NCI-H69 (cell line): ENCODE measurements at regions not wholly inside any gene's neighbourhood (a gene's known extent, or its start where the extent isn't known, plus 50 kb on each side); places are given as distances from the start of the nearest gene placed in this dataset.
A peak's percentile ranks its signal among the peaks of the same experiment; 100 is the strongest.

Experiments used
- DNase-seq: peaks from one replicate; lab custom pipeline; 2025; lab: John Stamatoyannopoulos, UW

DNA sequence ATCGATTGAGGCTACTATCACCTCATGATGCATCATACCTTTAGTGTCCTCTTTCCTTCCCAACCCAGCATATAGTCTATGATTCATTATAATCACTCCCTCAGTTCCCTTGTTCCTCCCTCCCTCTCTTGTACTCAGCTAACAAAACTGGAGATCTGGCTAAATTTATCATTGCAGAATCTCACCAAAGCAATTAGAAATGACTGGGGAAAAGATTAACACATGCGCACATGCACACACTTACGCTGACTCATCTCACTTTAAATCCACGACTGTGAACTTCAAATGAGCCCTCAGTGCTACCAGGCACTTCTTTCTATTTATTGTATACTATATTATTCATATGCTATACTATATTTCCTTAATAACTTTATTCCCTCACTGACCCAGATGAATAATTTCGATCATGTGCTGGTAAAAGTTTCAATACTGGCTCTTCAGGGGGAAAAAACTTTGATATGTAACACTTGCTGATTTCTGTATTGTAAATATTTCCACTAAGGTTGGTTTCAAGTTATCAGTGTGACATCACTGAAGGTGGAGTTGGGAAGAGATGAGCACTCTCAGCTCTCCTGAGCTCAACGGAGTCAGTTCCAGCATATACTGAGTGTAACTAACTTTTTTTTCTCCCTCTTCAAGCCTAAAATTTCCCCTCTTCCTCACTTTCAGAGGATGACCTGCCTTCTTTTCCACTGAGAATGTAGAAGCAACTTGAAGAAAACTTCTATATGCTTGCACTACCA lies 613.7 kb upstream of the B3GALT2 start:
- DNase-seq: no peak

DNA sequence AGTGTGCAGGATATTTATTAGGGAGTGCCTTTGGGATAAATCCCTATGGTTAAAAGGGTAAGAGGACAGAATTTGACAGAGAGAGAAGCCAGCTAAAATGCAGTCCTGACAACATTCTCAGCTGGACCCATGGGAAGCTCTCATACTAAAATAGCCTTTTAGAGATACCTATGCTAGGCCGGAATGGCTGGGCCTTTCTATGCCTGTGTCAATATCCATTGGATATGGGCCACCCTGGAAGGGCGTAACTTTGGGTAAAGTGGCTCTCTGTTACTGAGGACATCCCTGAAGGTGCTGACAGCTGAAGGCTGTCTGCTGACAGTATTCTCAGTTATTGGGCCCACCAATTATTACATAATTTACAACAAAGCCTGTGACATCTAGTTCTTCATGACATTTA lies 613.0 kb upstream of the B3GALT2 start:
- no peak for DNase-seq

DNA sequence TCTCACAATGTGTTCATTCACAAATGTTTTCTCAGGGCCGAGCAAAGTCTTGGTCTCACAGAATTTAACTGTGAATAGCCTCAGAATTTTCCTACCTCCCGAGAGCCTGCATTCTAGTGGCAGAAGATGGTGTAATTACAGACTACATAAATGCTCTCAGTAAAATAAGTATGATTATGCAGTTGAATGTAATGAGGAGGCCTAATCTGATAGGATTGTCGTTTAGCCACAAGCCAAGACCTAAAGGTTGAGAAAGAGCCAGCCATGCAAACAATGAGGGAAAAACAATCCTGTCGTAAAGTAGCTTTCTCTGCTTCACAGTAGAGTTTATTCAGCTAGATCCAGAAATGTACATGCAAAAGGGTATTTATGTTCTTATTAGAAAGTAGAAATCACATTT lies 607.8 kb upstream of the B3GALT2 start:
- peak; percentile 47 for DNase-seq

DNA sequence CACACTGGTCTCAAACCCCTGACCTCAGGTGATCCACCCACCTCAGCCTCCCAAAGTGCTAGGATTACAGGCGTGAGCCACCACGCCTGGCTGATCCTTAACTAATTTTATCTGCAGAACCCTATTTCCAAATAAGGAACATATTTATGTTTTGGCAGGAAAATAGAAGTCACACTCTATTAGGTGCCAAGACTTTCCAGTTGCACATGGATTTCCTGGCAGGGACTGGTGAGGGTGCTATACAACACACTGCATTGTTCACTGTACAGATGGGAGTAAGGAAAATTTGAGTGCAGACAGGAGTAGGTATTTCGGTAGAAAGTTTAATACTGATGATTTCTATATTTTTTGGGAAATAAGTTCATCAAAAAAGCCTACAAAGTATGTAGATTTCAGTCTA lies 605.3 kb upstream of the B3GALT2 start:
- no peak for DNase-seq

DNA sequence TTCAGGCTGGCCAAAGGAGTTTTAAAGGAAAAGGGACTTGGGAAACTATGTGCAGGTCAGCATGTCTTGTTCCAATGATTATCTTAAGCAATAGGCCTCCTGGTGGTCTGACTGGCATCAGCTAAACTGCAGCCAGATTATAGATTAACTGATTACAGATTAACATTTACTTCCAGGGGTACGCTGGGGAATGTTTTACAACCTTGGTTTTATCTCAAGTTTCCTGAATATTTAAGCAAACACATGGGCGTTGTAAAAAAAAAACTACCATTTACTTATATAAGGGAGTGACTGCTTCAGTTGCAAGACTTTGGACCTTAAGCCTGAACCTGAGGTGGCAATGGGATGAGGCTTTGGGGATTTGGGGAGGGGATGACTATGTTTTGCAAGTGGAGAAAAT lies 600.6 kb upstream of the B3GALT2 start:
- DNase-seq: no peak

DNA sequence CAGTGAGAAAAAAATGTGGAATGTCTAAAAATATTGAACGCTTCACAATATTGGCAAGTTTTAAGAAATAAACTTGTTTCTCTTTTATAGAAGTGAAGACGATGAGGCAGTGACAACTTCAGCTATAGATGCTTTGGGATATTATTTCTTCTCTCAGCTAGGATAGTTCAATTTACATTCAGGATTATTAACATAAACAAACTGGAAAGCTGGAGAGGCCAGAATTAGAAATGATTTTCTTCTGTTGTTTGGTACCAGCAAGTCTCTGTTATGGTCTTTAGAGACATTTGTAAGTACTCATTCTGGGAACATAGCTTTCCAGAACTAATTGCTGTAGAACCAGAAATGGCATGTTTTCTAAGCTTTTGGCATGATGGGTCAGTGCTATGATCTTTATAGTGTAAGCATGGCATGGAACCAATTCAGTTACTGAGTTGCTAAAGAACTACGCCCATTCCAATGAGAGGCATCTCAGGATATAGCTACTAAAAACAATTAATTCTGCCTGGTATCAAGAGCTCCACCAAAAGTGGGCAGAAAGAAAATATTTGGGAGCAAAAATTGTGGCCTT lies 599.5 kb upstream of the B3GALT2 start:
- no peak for DNase-seq

DNA sequence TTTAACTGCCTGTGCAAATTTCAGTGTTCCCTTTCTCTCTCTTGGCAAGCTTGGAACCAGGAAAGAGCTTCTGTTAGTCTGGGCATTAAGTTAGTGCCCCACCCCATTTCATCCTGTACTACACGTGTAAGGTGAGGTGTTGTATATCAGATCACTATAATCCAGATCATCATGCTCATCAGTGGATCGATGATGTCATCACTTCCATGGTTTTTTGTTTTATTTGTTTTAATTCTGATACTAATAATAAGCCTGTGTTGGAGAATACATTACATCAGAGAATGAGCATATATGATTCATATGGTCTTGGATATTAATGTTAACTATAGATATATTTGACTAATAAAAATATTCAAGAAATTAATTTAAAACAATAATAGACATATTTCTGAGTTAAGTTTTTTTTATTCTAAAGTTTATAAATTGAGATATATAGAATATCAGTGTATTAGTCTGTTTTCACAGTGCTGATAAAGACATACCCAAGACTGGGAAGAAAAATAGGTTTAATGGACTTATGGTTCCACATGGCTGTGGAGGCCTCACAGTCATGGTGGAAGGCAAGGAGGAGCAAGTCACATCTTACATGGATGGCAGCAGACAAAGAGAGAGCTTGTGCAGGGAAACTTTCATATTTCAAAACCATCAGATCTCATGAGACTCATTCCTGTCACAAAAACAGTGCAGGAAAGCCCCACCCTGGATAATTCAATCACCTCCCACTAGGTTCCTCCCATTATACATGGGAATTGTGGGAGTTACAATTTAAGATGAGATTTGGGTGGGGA lies 588.3 kb upstream of the B3GALT2 start:
- no peak for DNase-seq

DNA sequence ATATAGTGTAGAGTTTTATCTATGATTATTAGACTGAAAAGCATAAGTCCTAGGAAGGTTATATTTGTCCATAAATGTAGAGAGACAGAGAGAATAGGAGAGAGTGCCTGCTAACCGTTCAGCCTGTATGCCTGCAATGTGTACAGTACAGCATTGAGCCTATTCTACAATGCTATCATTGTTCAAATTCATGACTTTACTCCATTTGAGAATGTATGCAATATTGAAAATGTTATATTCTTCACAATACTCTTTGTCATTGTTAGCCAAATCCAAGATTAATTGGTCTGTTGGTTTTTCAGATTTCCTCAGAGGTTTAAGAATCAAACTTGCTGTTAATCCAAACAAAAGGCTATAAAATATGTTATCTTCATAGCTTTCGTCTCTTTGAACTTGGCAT lies 585.2 kb upstream of the B3GALT2 start:
- DNase-seq: no peak

DNA sequence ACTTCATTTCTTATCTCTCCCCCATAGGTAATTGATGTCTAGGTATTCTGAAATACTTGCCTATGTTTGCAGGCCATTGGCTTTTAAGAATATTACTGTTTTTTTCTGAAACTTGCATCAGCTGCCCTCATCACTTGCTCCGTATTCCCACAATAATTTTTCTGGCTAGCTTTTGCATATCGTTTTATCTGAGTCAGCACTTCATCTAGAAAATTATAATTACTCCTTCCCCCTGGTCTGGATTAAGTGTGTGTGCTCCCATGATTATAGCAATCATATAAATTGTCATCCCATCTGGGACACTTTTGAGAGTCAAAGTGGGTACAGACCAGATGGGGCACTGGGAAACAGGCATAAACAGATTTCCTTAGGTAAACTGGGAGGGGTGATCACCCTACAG lies 583.2 kb upstream of the B3GALT2 start:
- peak; percentile 96 for DNase-seq

DNA sequence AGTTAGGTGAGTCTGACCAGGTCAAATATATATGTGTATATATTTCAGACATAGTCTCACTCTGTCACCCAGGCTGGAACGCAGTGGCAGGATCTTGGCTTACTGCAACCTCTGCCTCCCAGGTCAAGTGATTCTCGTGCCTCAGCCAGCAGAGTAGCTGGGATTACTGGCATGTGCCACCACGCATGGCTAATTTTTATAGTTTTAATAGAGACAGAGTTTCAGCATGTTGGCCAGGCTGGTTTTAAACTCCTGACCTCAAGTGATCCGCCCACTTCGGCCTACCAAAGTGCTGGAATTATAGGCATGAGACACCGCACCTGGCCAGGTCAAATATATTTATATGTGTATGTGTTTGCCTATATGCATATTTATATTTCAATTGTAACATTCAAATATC lies 581.5 kb upstream of the B3GALT2 start:
- DNase-seq: no peak

DNA sequence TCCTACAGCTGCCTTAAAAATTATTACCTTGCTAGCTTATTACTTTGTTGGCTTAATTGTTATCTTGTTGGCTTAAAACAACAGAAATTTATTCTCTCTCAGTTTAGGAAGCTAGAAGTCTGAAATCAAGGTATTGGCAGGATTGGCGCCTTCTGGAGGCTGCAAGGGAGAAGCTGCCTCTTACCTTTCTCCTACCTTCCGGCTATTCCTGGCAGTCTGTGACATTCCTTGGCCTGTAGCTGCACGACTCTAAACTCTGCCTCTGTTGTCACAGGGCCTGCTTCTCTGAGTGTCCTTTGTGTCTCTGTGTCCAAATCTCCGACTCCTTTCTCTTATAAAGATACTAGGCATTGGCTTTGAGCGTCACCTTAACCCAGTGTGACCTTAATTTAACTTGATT lies 579.9 kb upstream of the B3GALT2 start:
- no peak for DNase-seq

DNA sequence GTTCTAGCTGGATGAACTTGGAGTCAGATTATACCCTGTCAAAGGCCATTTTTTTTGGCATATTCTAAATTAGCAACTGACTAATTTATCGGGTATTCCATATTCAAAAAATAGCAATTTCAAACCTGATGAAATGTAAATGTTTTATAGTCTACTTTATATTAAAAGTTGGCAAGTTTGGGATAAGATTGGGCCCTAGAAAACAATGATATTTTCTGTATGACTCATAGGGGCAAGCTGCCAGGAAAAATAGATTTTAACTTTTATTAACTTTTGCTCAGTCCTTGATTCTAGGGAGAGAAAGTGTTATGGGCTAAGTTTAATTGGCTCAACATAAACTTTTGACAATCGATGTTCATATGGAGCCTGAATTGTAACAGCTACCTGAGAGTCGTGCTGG lies 576.9 kb upstream of the B3GALT2 start:
- no peak for DNase-seq

DNA sequence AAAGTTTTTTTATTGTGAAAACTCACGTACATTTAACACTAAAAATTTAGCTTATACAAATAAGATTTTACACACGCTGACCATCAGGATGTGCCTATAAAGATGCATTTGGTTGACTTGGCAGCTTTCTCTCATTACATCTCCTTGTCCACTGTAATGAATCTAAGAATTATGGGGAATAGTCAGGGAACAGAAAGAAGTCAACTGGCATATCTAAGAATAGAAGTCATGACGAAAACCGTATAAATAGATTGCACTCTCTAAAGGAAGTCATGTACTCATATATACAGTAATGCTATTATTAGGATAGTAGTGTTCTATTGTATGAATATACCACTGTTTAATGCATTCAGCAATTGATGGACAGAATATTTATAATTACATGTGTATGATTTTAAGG lies 575.8 kb upstream of the B3GALT2 start:
- no peak for DNase-seq

DNA sequence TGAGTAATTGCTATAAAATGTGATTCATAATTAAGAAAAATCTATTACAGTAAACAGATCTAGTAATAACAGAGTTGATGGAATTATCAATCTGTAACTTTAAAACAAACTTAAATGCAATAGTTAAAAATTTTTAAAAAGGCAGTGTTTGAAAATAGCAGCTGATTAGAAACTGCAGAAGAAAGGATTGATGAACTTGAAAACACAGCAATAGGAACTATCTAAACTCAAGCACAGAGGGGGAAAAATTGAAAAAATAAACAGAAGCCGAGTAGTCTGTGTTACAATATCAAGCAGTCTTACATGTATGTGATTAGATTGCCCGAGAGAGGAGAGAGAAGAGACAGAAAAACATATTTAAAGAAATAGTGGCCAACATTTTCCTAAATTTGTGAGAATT lies 569.0 kb upstream of the B3GALT2 start:
- DNase-seq: no peak

DNA sequence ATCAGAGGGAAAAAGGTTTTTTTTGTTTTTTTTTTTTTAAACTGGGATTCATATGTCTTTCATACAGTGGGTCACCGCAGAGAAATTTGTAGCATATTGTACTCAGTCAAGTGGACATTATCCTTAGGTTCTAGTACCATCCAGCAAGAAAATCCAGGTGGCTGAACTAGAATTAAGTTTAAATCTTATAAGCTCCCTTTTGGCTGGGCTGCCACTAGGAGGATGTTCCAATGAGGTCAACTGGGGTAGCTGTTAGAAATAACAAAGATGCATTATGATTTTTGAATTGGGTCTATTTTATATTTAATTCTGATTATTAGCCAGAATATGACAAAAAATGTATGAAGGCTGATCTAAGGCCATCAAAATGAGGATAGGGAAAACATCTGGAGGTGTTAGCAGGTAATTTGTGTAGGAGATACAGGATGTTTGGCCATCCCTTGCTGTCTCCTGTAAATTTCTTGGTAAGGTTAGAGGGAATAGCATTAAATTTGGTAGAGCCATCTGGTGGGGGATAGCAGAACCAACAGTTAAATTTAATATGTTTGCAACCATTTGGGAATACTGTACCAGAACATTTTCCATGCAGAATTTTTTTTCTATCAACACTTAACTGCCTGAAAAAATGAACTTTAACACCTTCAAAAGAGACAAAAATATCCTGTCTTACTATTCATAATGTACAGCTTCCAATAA lies 568.5 kb upstream of the B3GALT2 start:
- DNase-seq: peak; percentile 32

DNA sequence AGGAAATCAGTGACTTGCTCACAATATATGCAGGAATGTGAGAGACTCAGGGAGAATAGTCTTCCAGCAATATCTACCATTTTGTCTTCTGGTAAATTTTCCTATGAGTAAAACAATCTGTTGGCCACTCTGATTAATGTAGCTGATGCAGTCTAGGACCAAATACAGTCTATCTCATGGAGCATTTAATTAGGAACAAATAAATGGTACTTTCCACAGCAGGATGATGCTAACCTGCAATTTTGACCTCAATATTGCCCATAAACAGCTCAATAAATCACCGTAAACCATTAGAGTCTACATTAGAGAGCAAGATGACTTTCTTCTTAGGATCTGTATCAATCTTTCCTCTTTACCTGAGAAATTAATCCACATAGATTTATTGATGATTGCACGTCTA lies 567.7 kb upstream of the B3GALT2 start:
- DNase-seq: no peak

DNA sequence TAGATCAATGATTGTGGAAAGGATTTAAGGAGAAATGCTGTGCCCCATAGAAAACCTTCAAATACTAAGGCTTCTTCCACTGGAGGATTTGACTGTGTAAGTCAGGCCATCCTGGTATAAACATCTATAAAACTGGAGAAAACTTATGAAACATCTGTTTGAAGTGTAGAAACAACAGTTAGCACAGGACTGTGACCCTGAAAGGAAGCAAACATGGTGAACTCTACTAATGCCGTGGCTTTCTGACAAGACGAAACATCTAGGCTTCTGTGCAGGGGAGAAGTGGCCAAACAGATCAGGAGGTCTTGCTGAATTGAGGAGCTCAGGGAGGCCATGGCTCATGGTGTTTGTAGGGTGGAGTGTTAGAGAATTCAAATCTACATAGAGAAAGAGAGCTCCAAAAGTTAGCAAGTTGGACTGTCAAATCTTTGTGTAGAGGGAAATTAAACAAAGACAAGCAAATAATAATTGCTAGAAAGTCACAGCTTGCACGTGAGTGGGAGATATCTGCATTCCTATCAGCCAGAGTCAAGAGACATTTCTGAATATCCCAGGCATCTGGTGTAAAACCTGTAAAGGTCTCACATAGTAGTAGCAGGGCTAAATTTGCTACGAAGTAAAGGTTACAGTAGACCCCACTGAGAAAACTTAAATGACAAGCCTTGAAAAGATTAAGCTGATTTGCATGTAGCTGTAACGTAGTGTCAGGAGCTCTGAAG lies 566.8 kb upstream of the B3GALT2 start:
- no peak for DNase-seq

DNA sequence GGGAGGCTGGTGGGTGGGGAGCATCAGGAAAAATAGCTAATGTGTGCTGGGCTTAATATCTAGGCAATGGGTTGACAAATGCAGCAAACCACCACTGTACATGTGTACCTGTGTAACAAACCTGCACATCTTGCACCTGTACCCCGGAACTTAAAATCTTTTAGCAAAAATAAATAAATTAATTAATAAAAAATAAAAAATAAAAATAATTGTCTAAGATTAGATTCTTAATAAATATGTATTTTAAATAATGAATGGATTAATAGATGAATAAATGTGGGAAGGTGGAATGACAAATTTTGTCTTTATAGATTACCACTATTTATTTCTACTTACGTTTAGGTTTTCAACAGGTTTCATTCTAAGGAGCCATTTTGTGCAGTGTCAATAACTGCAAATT lies 563.5 kb upstream of the B3GALT2 start:
- no peak for DNase-seq

DNA sequence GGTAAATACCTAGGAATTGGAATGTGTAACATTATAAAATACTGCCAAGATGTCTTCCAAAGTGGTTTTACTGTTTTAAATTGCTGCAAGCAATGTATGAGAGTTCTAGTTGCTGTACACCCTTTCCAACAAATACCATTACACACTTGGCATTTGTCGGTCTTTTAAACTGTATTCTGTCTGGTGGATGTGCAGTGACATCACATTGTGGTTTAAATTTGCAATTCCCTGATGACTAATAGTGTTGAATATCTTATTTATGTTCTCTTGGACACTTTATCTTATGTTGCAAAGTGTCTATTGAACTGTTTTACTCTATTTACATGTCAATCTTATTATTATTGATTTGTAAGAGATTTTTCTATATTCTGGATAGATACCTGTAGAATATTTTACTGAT lies 561.2 kb upstream of the B3GALT2 start:
- DNase-seq: no peak

DNA sequence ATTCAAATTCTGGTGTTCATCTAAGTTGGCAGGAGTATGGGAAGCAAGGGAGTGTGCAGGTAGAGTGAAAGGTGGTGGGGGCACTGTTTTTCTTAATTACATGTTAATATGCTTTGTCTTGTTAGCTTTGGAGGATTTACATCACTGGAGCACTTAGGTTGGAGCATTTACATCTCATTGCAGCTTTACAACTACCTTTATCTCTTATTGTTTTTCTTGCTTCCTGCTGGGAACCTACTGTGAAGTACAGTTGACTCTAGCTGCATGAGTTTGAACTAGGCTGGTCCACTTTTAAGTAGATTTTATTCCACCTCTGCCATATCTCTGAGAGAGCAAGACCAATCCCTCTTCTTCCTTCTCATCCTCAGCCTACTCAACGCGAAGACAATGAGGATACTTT lies 554.8 kb upstream of the B3GALT2 start:
- peak; percentile 94 for DNase-seq

DNA sequence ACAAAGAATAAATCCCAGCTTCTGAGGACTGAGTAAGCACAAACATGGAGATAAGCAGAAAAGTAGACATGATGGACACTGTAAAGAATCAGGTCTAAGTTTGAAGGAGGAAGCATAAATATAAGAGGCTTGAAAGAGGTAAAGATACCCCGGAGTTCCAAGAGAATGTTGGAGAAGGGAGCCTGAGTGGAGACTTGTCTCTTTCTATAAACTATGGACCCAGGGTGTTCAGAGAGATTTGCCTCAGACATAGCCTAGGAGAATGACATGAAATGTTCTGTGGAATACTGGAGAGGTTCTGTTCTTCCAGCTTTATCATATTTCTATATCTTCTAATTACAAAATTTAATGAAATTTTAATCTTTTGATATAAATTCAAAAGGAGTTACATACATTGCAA lies 554.3 kb upstream of the B3GALT2 start:
- DNase-seq: peak; percentile 31

DNA sequence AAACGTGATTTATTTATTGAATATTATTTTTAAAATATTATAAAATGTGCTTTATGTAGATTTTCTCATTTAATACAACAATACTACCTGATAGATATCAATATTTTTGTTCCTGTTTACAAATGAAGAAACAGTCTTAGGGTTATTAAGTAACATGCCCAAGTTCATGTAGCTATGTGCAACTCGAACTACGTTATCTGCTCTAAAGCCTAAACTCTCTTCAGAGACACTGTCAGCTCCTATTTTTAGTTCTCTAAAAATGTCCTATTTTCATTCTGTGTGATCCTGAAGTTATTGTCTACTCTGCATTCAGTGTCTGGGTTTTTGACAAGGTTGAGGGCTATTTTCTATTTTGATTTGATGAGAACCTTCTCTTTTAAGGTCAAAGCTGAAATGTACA lies 550.1 kb upstream of the B3GALT2 start:
- no peak for DNase-seq
